Liver (tissue), 8 donors: ENCODE measurements at regions not wholly inside any gene's neighbourhood (a gene's known extent, or its start where the extent isn't known, plus 50 kb on each side); places are given as distances from the start of the nearest gene placed in this dataset.

Experiments used
- DNase-seq: peaks from one replicate; pipeline ENCODE4 v3.0.0-alpha.2; 2017; ENCODE audit warnings: low spot score
- H3K27ac ChIP-seq, 2 donors: one replicate each; pipeline ENCODE4 v1.7.0; 2013; ENCODE audit warnings: inconsistent platforms in 2 of 2, low read length in 2 of 2, control low read depth in 1 of 2, low read depth in 1 of 2, mild to moderate bottlenecking in 1 of 2
- H3K27me3 ChIP-seq, 4 donors: one replicate each; pipeline versions ENCODE4 v1.6.1 to v1.7.0; 2013; ENCODE audit warnings: low read length in 3 of 4, inconsistent platforms in 1 of 4, mild to moderate bottlenecking in 1 of 4, moderate library complexity in 1 of 4; ENCODE audit not compliant: control insufficient read depth in 4 of 4, insufficient read depth in 4 of 4
- H3K36me3 ChIP-seq, 4 donors: one replicate each; pipeline versions ENCODE4 v1.6.1 to v1.7.0; 2013; ENCODE audit warnings: low read length in 3 of 4, mild to moderate bottlenecking in 3 of 4, low read depth in 1 of 4, moderate library complexity in 1 of 4; ENCODE audit not compliant: control insufficient read depth in 4 of 4, insufficient read depth in 3 of 4
- H3K4me1 ChIP-seq, 4 donors: one replicate each; pipeline versions ENCODE4 v1.6.1 to v1.7.0; 2013; ENCODE audit warnings: low read length in 3 of 4, mild to moderate bottlenecking in 3 of 4, moderate library complexity in 1 of 4; ENCODE audit not compliant: control insufficient read depth in 4 of 4, insufficient read depth in 4 of 4
- H3K4me3 ChIP-seq, 3 donors: one replicate each; pipeline versions ENCODE4 v1.6.1 to v1.7.0; 2013; ENCODE audit warnings: low read length in 3 of 3, control low read depth in 1 of 3, low read depth in 1 of 3, mild to moderate bottlenecking in 1 of 3
- H3K9ac ChIP-seq, 2 donors: one replicate each; pipeline ENCODE4 v1.7.0; 2013; ENCODE audit warnings: low read length in 2 of 2, mild to moderate bottlenecking in 2 of 2, moderate library complexity in 2 of 2, control low read depth in 1 of 2, low read depth in 1 of 2
- H3K9me3 ChIP-seq, 4 donors: one replicate each; pipeline versions ENCODE4 v1.6.1 to v1.7.0; 2013; ENCODE audit warnings: low read length in 3 of 4; ENCODE audit not compliant: control insufficient read depth in 4 of 4
- FOXA1 ChIP-seq: IDR thresholded peaks from 2 replicates; pipeline ENCODE4 v1.6.1; 2016; ENCODE audit warnings: antibody characterized with exemption
- FOXA2 ChIP-seq: IDR thresholded peaks from 2 replicates; pipeline ENCODE4 v1.6.1; 2016; ENCODE audit warnings: antibody characterized with exemption
- HNF4A ChIP-seq, 2 donors: conservative IDR thresholded peaks; 2 replicates each; pipeline ENCODE4 v1.6.1; 2016; ENCODE audit warnings: antibody characterized with exemption in 2 of 2, mild to moderate bottlenecking in 2 of 2
- HNF4G ChIP-seq: IDR thresholded peaks from 2 replicates; pipeline ENCODE4 v1.6.1; 2016; ENCODE audit warnings: antibody characterized with exemption
- JUND ChIP-seq, 2 donors: IDR thresholded peaks; 2 replicates each; pipeline ENCODE4 v1.6.1; 2016; ENCODE audit warnings: antibody characterized with exemption in 2 of 2
- MAX ChIP-seq: IDR thresholded peaks from 2 replicates; pipeline ENCODE4 v1.6.1; 2016; ENCODE audit warnings: antibody characterized with exemption
- NR2F2 ChIP-seq: IDR thresholded peaks from 2 replicates; pipeline ENCODE4 v1.6.1; 2016; ENCODE audit warnings: antibody characterized with exemption
- RAD21 ChIP-seq, 2 donors: IDR thresholded peaks; 2 replicates each; pipeline ENCODE4 v1.6.1; 2016; ENCODE audit warnings: antibody characterized with exemption in 2 of 2, mild to moderate bottlenecking in 2 of 2
- REST ChIP-seq: IDR thresholded peaks from 2 replicates; pipeline ENCODE4 v1.6.1; 2016; ENCODE audit warnings: antibody characterized with exemption, mild to moderate bottlenecking
- RXRA ChIP-seq, 2 donors: IDR thresholded peaks; 2 replicates each; pipeline ENCODE4 v1.6.1; 2017 to 2018; ENCODE audit warnings: antibody characterized with exemption in 2 of 2, mild to moderate bottlenecking in 1 of 2
- SP1 ChIP-seq: IDR thresholded peaks from 2 replicates; pipeline ENCODE4 v1.6.1; 2018; ENCODE audit warnings: antibody characterized with exemption, mild to moderate bottlenecking
- TAF1 ChIP-seq: conservative IDR thresholded peaks from 2 replicates; pipeline ENCODE4 v1.6.1; 2016; ENCODE audit warnings: antibody characterized with exemption, mild to moderate bottlenecking
- YY1 ChIP-seq: IDR thresholded peaks from 2 replicates; pipeline ENCODE4 v1.6.1; 2016; ENCODE audit warnings: antibody characterized with exemption, mild to moderate bottlenecking
- ZBTB33 ChIP-seq: IDR thresholded peaks from 2 replicates; pipeline ENCODE4 v1.6.1; 2016; ENCODE audit warnings: antibody characterized with exemption
- WGBS: extraction: QIAGEN DNeasy Blood & Tissue Kit; methylation state at CpG from one replicate; pipeline ENCODE4 v1.1.7; 2013; 5-methylcytosine and 5-hydroxymethylcytosine counted together
- TF ChIP-seq, protein P1 (sequence below): fragments of 150-350 bp; IDR thresholded peaks from 2 replicates; pipeline ENCODE4 v1.5.1; 2017; ENCODE audit warnings: improper control_type of control experiment, low read depth, low read length; ENCODE audit not compliant: missing input control
- TF ChIP-seq, protein P2 (sequence below): IDR thresholded peaks from 2 replicates; pipeline ENCODE4 v1.6.1; 2016; ENCODE audit warnings: antibody characterized with exemption
- donor health status: healthy.
- donor health status: healthy.
- donor health status: healthy.
- donor health status: healthy.
- donor health status: healthy.

GRCh38 chr15:26475554-26475953 lies 297.3 kb downstream of the GABRB3 start:
- TF ChIP-seq, protein P1, sequence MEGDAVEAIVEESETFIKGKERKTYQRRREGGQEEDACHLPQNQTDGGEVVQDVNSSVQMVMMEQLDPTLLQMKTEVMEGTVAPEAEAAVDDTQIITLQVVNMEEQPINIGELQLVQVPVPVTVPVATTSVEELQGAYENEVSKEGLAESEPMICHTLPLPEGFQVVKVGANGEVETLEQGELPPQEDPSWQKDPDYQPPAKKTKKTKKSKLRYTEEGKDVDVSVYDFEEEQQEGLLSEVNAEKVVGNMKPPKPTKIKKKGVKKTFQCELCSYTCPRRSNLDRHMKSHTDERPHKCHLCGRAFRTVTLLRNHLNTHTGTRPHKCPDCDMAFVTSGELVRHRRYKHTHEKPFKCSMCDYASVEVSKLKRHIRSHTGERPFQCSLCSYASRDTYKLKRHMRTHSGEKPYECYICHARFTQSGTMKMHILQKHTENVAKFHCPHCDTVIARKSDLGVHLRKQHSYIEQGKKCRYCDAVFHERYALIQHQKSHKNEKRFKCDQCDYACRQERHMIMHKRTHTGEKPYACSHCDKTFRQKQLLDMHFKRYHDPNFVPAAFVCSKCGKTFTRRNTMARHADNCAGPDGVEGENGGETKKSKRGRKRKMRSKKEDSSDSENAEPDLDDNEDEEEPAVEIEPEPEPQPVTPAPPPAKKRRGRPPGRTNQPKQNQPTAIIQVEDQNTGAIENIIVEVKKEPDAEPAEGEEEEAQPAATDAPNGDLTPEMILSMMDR: no peak
- TF ChIP-seq REST: no peak
- H3K27ac ChIP-seq: no peak overlapping the region
- DNase-seq: no peak
- H3K27me3 ChIP-seq: peaks cover 0 to 3% (median 0%) of the 10 kb centered on the region in 4 donors
- H3K9me3 ChIP-seq: peaks cover 0 to 8% (median 3%) of the 10 kb centered on the region in 4 donors
- H3K4me3 ChIP-seq: no peak overlapping the region
- H3K9ac ChIP-seq: no peak overlapping the region
- H3K4me1 ChIP-seq: no peaks in the 10 kb centered on the region
- H3K36me3 ChIP-seq: no peaks in the 10 kb centered on the region
- 62% methylated on average over 7 of the region's 7 CpGs for WGBS

GRCh38 chr15:26472661-26473060 lies 300.2 kb downstream of the GABRB3 start:
- Histone ChIP-seq H3K27ac (no peak overlapping the region), H3K27me3 (peaks cover 0 to 2% (median 0%) of the 10 kb centered on the region in 4 donors), H3K9ac (no peak overlapping the region), H3K4me3 (no peak overlapping the region), H3K36me3 (no peaks in the 10 kb centered on the region), H3K9me3 (peaks cover 0 to 6% (median 4%) of the 10 kb centered on the region in 4 donors), H3K4me1 (no peaks in the 10 kb centered on the region)
- no peak for TF ChIP-seq FOXA2
- TF ChIP-seq, protein P2, sequence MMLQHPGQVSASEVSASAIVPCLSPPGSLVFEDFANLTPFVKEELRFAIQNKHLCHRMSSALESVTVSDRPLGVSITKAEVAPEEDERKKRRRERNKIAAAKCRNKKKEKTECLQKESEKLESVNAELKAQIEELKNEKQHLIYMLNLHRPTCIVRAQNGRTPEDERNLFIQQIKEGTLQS: no peak
- no peak for TF ChIP-seq TAF1
- TF ChIP-seq HNF4G: no peak
- no peak for TF ChIP-seq NR2F2
- no peak for TF ChIP-seq RAD21 (IDR thresholded peaks at IDR 0.05)
- no peak for TF ChIP-seq FOXA1
- TF ChIP-seq JUND (IDR thresholded peaks at IDR 0.05): no peak
- no peak for TF ChIP-seq SP1
- 66% methylated on average over 5 of the region's 5 CpGs for WGBS
- DNase-seq: no peak

DNA sequence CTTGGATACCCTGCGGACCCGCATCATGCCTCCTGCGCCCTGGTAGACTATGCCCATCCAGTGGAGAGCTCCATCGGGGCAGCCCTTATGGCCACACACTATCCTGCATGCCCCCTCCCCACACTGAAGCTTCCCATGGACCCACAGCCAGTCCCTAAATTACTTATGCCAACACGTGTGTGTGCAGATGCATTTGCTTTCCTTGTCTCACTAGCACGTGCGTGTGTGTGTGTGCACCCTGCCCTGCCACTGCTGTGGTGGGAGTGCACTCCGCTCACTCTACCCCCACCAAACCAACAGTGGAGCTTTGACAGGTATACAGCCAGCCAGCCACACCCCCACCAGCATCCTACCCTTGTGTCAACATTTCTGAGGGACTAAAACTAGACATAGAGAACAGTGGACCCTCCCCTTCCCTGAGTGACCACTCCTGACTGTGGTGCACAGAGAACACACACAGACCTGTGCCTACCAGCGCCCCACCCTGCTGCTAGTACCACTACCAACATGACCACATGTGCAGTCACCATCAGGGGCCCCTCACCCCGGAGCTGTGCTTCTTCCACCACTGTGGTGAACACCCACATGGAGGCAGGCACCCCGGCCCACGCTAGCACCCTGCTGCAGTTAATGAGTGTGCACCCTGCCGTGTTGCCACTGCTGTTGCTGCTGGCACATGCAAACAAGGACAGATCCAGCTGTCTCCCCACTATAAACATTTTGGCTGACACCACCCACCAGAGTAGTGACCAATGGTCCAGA lies 310.8 kb downstream of the GABRB3 start:
- no peak overlapping the region for H3K4me3 ChIP-seq
- DNase-seq: no peak
- no peaks in the 10 kb centered on the region for H3K36me3 ChIP-seq
- H3K27ac ChIP-seq: no peak overlapping the region
- H3K4me1 ChIP-seq: no peaks in the 10 kb centered on the region
- peaks cover 0 to 3% (median 0%) of the 10 kb centered on the region in 4 donors for H3K27me3 ChIP-seq
- 74% methylated on average over 13 of the region's 13 CpGs for WGBS
- H3K9me3 ChIP-seq: peaks cover 0 to 7% (median under 1%) of the 10 kb centered on the region in 4 donors
- H3K9ac ChIP-seq: no peak overlapping the region
- no peak for TF ChIP-seq SP1
- no peak for TF ChIP-seq HNF4A (conservative IDR thresholded peaks at IDR 0.05)
- no peak for TF ChIP-seq REST
- no peak for TF ChIP-seq FOXA2
- no peak for TF ChIP-seq MAX
- TF ChIP-seq TAF1: no peak
- TF ChIP-seq YY1: no peak
- TF ChIP-seq ZBTB33: no peak
- no peak for TF ChIP-seq RXRA (IDR thresholded peaks at IDR 0.05)
- TF ChIP-seq JUND (IDR thresholded peaks at IDR 0.05): no peak
- TF ChIP-seq HNF4G: no peak
